Ascending aorta (tissue), 2 donors: ENCODE measurements at regions not wholly inside any gene's neighbourhood (a gene's known extent, or its start where the extent isn't known, plus 50 kb on each side); places are given as distances from the start of the nearest gene placed in this dataset.

Experiments used
- DNase-seq, 2 donors: peaks; one replicate each; pipeline ENCODE4 v3.0.0-alpha.2; 2019; ENCODE audit warnings: low spot score in 2 of 2
- H3K27ac ChIP-seq, 2 donors: fragments of 200-600 bp; sonication (generic); one replicate each; pipeline ENCODE4 v1.5.1; 2016 to 2017; ENCODE audit warnings: mild to moderate bottlenecking in 1 of 2
- H3K27me3 ChIP-seq: fragments of 200-600 bp; sonication (generic); one replicate; pipeline ENCODE4 v1.5.1; 2017
- H3K36me3 ChIP-seq, 2 donors: fragments of 200-600 bp; sonication (generic); one replicate each; pipeline ENCODE4 v1.5.1; 2016
- H3K4me1 ChIP-seq, 2 donors: fragments of 200-600 bp; sonication (generic); one replicate each; pipeline ENCODE4 v1.5.1; 2016 to 2017; ENCODE audit warnings: mild to moderate bottlenecking in 1 of 2
- H3K4me3 ChIP-seq, 2 donors: fragments of 200-600 bp; sonication (generic); one replicate each; pipeline ENCODE4 v1.5.1; 2016 to 2017; ENCODE audit warnings: mild to moderate bottlenecking in 1 of 2
- H3K9me3 ChIP-seq, 2 donors: fragments of 200-600 bp; sonication (generic); one replicate each; pipeline ENCODE4 v1.5.1; 2016
- CTCF ChIP-seq, 3 experiments: fragments of 200-600 bp in 2 of 3; fragments of 450-650 bp in 1 of 3; sonication (generic) in 2 of 3; IDR thresholded peaks; one replicate each; pipeline ENCODE4 v1.5.1; 2016 to 2019; ENCODE audit warnings: antibody characterized with exemption in 3 of 3, mild to moderate bottlenecking in 1 of 3, moderate library complexity in 1 of 3
- intact Hi-C: fragments of 100-400 bp; cut with DNase I; formaldehyde crosslinking; loops from one replicate; pipeline ENCODE4 v1.15.1; 2023

GRCh38 chr2:66814916-66815315, 380.0 kb downstream of the MEIS1 start:
- H3K4me3 ChIP-seq = no peak overlapping the region

GRCh38 chr2:66815886-66816285, 381.0 kb downstream of the MEIS1 start:
- H3K36me3 ChIP-seq = no peaks in the 10 kb centered on the region
- intact Hi-C loops = no loop called here
- no peak overlapping the region for H3K4me3 ChIP-seq
- no peaks in the 10 kb centered on the region for H3K9me3 ChIP-seq
- no peaks in the 10 kb centered on the region for H3K27me3 ChIP-seq
- H3K27ac ChIP-seq = no peak overlapping the region
- TF ChIP-seq CTCF (IDR thresholded peaks at IDR 0.05) = no peak
- DNase-seq = no peak
- H3K4me1 ChIP-seq = no peaks in the 10 kb centered on the region

More at GRCh38 chr2:66814916-66815315, 380.0 kb downstream of the MEIS1 start:
- no peaks in the 10 kb centered on the region for H3K36me3 ChIP-seq
- DNase-seq = no peak
- no peaks in the 10 kb centered on the region for H3K4me1 ChIP-seq
- TF ChIP-seq CTCF (IDR thresholded peaks at IDR 0.05) = no peak
- no peak overlapping the region for H3K27ac ChIP-seq
- intact Hi-C loops = no loop called here
- H3K27me3 ChIP-seq = no peaks in the 10 kb centered on the region
- no peaks in the 10 kb centered on the region for H3K9me3 ChIP-seq

GRCh38 chr2:66821168-66821567, 386.2 kb downstream of the MEIS1 start:
- H3K4me3 ChIP-seq = no peak overlapping the region
- H3K27ac ChIP-seq = no peak overlapping the region

GRCh38 chr2:66822186-66822585, 387.3 kb downstream of the MEIS1 start:
- H3K27me3 ChIP-seq = no peaks in the 10 kb centered on the region
- no peaks in the 10 kb centered on the region for H3K36me3 ChIP-seq
- no peak for TF ChIP-seq CTCF (IDR thresholded peaks at IDR 0.05)
- H3K27ac ChIP-seq = no peak overlapping the region
- DNase-seq = no peak
- intact Hi-C loops = no loop called here
- no peak overlapping the region for H3K4me3 ChIP-seq
- no peaks in the 10 kb centered on the region for H3K9me3 ChIP-seq
- H3K4me1 ChIP-seq = no peaks in the 10 kb centered on the region

More at GRCh38 chr2:66821168-66821567, 386.2 kb downstream of the MEIS1 start:
- Histone ChIP-seq H3K36me3 (no peaks in the 10 kb centered on the region), H3K27me3 (no peaks in the 10 kb centered on the region), H3K9me3 (no peaks in the 10 kb centered on the region), H3K4me1 (no peaks in the 10 kb centered on the region)
- intact Hi-C loops = no loop called here
- DNase-seq = no peak
- no peak for TF ChIP-seq CTCF (IDR thresholded peaks at IDR 0.05)

- H3K27me3 ChIP-seq = no peaks in the 10 kb centered on the region
- H3K4me1 ChIP-seq = no peaks in the 10 kb centered on the region
- DNase-seq = no peak
- no peaks in the 10 kb centered on the region for H3K9me3 ChIP-seq
- no peak overlapping the region for H3K27ac ChIP-seq
- no peak for TF ChIP-seq CTCF (IDR thresholded peaks at IDR 0.05)
- intact Hi-C loops = no loop called here
- no peaks in the 10 kb centered on the region for H3K36me3 ChIP-seq
- no peak overlapping the region for H3K4me3 ChIP-seq
Measured at GRCh38 chr2:66824926-66825325, 390.0 kb downstream of the MEIS1 start.

- no peak for DNase-seq
- Histone ChIP-seq H3K27me3 (no peaks in the 10 kb centered on the region), H3K4me3 (no peak overlapping the region), H3K4me1 (no peaks in the 10 kb centered on the region), H3K9me3 (no peaks in the 10 kb centered on the region), H3K27ac (no peak overlapping the region), H3K36me3 (no peaks in the 10 kb centered on the region)
- intact Hi-C loops = no loop called here
- TF ChIP-seq CTCF (IDR thresholded peaks at IDR 0.05) = no peak
Measured at GRCh38 chr2:66827851-66828250, 392.9 kb downstream of the MEIS1 start.
